H9 (cell line): ENCODE measurements at regions not wholly inside any gene's neighbourhood (a gene's known extent, or its start where the extent isn't known, plus 50 kb on each side); places are given as distances from the start of the nearest gene placed in this dataset.

Source experiments
- DNase-seq: peaks from one replicate; pipeline ENCODE4 v3.0.0-alpha.2; 2017
- H2AFZ ChIP-seq: one replicate; pipeline ENCODE4 v1.6.1; 2013; ENCODE audit warnings: mild to moderate bottlenecking, low read length, control low read depth, moderate library complexity
- H2AK5ac ChIP-seq: 2 replicates; pipeline ENCODE4 v1.6.1; 2013; ENCODE audit warnings: low read length, control low read depth, mixed read lengths; ENCODE audit not compliant: insufficient read length
- H2BK120ac ChIP-seq: one replicate; pipeline ENCODE4 v1.6.1; 2013; ENCODE audit warnings: low read depth, mild to moderate bottlenecking, low read length, control low read depth, inconsistent platforms; ENCODE audit not compliant: poor library complexity, severe bottlenecking
- H2BK12ac ChIP-seq: 2 replicates; pipeline ENCODE4 v1.6.1; 2013; ENCODE audit warnings: low read length, control low read depth, mixed read lengths, low read depth; ENCODE audit not compliant: insufficient read length
- H2BK15ac ChIP-seq: 2 replicates; pipeline ENCODE4 v1.6.1; 2013; ENCODE audit warnings: low read depth, low read length, control low read depth
- H2BK20ac ChIP-seq: one replicate; pipeline ENCODE4 v1.6.1; 2013; ENCODE audit warnings: low read depth, mild to moderate bottlenecking, low read length, control low read depth, inconsistent platforms; ENCODE audit not compliant: poor library complexity, severe bottlenecking
- H2BK5ac ChIP-seq: 2 replicates; pipeline ENCODE4 v1.6.1; 2013; ENCODE audit warnings: low read length, control low read depth, mixed read lengths; ENCODE audit not compliant: insufficient read length
- H3K14ac ChIP-seq: 2 replicates; pipeline ENCODE4 v1.6.1; 2013; ENCODE audit warnings: low read length, control low read depth; ENCODE audit not compliant: insufficient read depth
- H3K18ac ChIP-seq: 2 replicates; pipeline ENCODE4 v1.6.1; 2013; ENCODE audit warnings: low read depth, mild to moderate bottlenecking, mixed read lengths, low read length, control low read depth; ENCODE audit not compliant: insufficient read length
- H3K23ac ChIP-seq: 2 replicates; pipeline ENCODE4 v1.6.1; 2013; ENCODE audit warnings: low read length, control low read depth, mixed read lengths, low read depth; ENCODE audit not compliant: insufficient read length
- H3K23me2 ChIP-seq: 2 replicates; pipeline ENCODE4 v1.6.1; 2013; ENCODE audit warnings: low read depth, mild to moderate bottlenecking, mixed read lengths, low read length, control low read depth; ENCODE audit not compliant: insufficient read length, poor library complexity, severe bottlenecking
- H3K27ac ChIP-seq: 2 replicates; pipeline ENCODE4 v1.5.1; 2013; ENCODE audit warnings: low read length, control low read depth, mixed read lengths, low read depth; ENCODE audit not compliant: insufficient read length
- H3K27me3 ChIP-seq: 2 replicates; pipeline ENCODE4 v1.6.1; 2013; ENCODE audit warnings: low read length, control low read depth, inconsistent platforms; ENCODE audit not compliant: insufficient read depth
- H3K4ac ChIP-seq: 2 replicates; pipeline ENCODE4 v1.6.1; 2013; ENCODE audit warnings: low read depth, mild to moderate bottlenecking, control low read depth, inconsistent platforms, low read length, moderate library complexity
- H3K4me1 ChIP-seq: 2 replicates; pipeline ENCODE4 v1.6.1; 2013; ENCODE audit warnings: low read length, control low read depth, inconsistent platforms; ENCODE audit not compliant: insufficient read depth
- H3K4me2 ChIP-seq: 2 replicates; pipeline ENCODE4 v1.6.1; 2013; ENCODE audit warnings: low read length, control low read depth, mixed read lengths; ENCODE audit not compliant: insufficient read length, insufficient read depth
- H3K56ac ChIP-seq: 2 replicates; pipeline ENCODE4 v1.6.1; 2013; ENCODE audit warnings: low read depth, mild to moderate bottlenecking, mixed read lengths, low read length, control low read depth; ENCODE audit not compliant: insufficient read length
- H3K79me1 ChIP-seq: 2 replicates; pipeline ENCODE4 v1.6.1; 2013; ENCODE audit warnings: low read depth, mild to moderate bottlenecking, moderate library complexity, low read length, control low read depth, inconsistent platforms; ENCODE audit not compliant: insufficient read depth, poor library complexity, severe bottlenecking
- H3K79me2 ChIP-seq: 2 replicates; pipeline ENCODE4 v1.6.1; 2013; ENCODE audit warnings: low read length, control low read depth, inconsistent platforms; ENCODE audit not compliant: insufficient read depth
- H3K9ac ChIP-seq: 2 replicates; pipeline ENCODE4 v1.6.1; 2013; ENCODE audit warnings: low read length, control low read depth, mixed read lengths; ENCODE audit not compliant: insufficient read length; ENCODE audit errors: extremely low read depth
- H3K9me3 ChIP-seq: one replicate; pipeline ENCODE4 v1.6.1; 2013; ENCODE audit warnings: low read depth, low read length, inconsistent platforms; ENCODE audit not compliant: control insufficient read depth
- H3T11ph ChIP-seq: one replicate; pipeline ENCODE4 v1.6.1; 2013; ENCODE audit warnings: mild to moderate bottlenecking, low read length, control low read depth, inconsistent platforms
- H4K20me1 ChIP-seq: one replicate; pipeline ENCODE4 v1.6.1; 2013; ENCODE audit not compliant: control insufficient read depth, insufficient read length, insufficient read depth
- H4K5ac ChIP-seq: 2 replicates; pipeline ENCODE4 v1.6.1; 2013; ENCODE audit warnings: low read depth, mild to moderate bottlenecking, mixed read lengths, low read length, control low read depth; ENCODE audit not compliant: insufficient read length
- H4K8ac ChIP-seq: replicated peaks from 2 replicates; pipeline ENCODE4 v1.6.1; 2013; ENCODE audit warnings: low read length, control low read depth, mixed read lengths, low read depth; ENCODE audit not compliant: insufficient read length
- H4K91ac ChIP-seq: 2 replicates; pipeline ENCODE4 v1.6.1; 2013; ENCODE audit warnings: low read depth, mild to moderate bottlenecking, moderate library complexity, mixed read lengths, low read length, control low read depth; ENCODE audit not compliant: insufficient read length
- H3K27ac Mint-ChIP-seq, 3 experiments: 2 replicates in 2 of 3; 3 replicates in 1 of 3; pipeline ENCODE4 v1.8.0; 2020 to 2021; ENCODE audit warnings: mixed read lengths in 3 of 3, mild to moderate bottlenecking in 1 of 3, moderate library complexity in 1 of 3
- H3K27me3 Mint-ChIP-seq: 2 replicates; pipeline ENCODE4 v1.8.0; 2021; ENCODE audit warnings: low read depth, mild to moderate bottlenecking, moderate library complexity, mixed read lengths
- H3K36me3 Mint-ChIP-seq, 3 experiments: 2 replicates in 2 of 3; 3 replicates in 1 of 3; pipeline ENCODE4 v1.8.0; 2020 to 2021; ENCODE audit warnings: low read depth in 3 of 3, mixed read lengths in 3 of 3; ENCODE audit not compliant: insufficient read depth in 1 of 3
- H3K4me1 Mint-ChIP-seq, 2 experiments: 2 replicates each; pipeline ENCODE4 v1.8.0; 2020; ENCODE audit warnings: mixed read lengths in 2 of 2
- H3K4me3 Mint-ChIP-seq, 2 experiments: 2 replicates in 1 of 2; 3 replicates in 1 of 2; pipeline ENCODE4 v1.8.0; 2020 to 2021; ENCODE audit warnings: mild to moderate bottlenecking in 2 of 2, mixed read lengths in 2 of 2, moderate library complexity in 1 of 2
- H3K9me3 Mint-ChIP-seq, 2 experiments: 2 replicates in 1 of 2; 3 replicates in 1 of 2; pipeline ENCODE4 v1.8.0; 2020; ENCODE audit warnings: mild to moderate bottlenecking in 2 of 2, mixed read lengths in 2 of 2, moderate library complexity in 1 of 2
- WGBS: extraction: QIAGEN DNeasy Blood & Tissue Kit; methylation state at CpG from one replicate; pipeline ENCODE4 v1.1.7; 2013; ENCODE audit warnings: missing lambda C conversion rate, low lambda C conversion rate, mixed read lengths; ENCODE audit not compliant: insufficient read length; ENCODE audit errors: extremely low coverage; 5-methylcytosine and 5-hydroxymethylcytosine counted together
- TF ChIP-seq, protein P1 (sequence below): fragments of 200-600 bp; sonication (generic); conservative IDR thresholded peaks from 3 replicates; pipeline ENCODE4 v1.8.0; 2021; ENCODE audit warnings: antibody characterized with exemption, mild to moderate bottlenecking

DNA sequence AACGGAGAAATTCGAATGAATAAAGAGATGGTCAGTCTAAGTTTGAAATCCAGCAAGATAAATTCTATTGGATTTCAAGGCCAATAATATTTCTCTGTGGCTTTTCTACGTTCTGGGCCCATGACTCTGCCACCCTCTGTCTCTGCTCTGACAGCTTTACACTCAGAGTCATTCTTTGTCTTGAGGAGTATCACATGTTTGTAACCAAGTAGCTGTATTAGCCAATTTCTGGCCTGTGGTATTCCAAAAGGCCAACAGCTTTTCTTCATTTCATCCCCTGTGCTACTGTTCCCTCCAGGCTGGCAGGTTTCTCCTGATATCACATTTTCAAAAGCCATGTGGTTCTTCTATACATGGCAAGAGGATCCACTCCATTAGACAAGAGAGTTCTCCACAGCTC, 324.1 kb upstream of the CNTN4 start:
- H3K4me3 Mint-ChIP-seq = no peak overlapping the region
- DNase-seq = no peak
- Histone ChIP-seq H3K79me2 (no peaks in the 10 kb centered on the region), H2BK5ac (no peak overlapping the region), H3K14ac (no peak overlapping the region), H4K8ac (no peak overlapping the region), H2BK15ac (no peak overlapping the region), H3K4me2 (no peak overlapping the region), H3K4ac (no peak overlapping the region), H3K4me1 (no peaks in the 10 kb centered on the region; the same call in 1 of the 2 replicates), H3K56ac (no peak overlapping the region), H3K23ac (no peak overlapping the region), H2BK20ac (no peak overlapping the region), H2AK5ac (no peak overlapping the region), H3K18ac (no peak overlapping the region), H2AFZ (no peak overlapping the region), H4K5ac (no peak overlapping the region), H3K27ac (no peak overlapping the region), H2BK12ac (no peak overlapping the region), H3K9ac (no peak overlapping the region), H3T11ph (no peak overlapping the region), H3K27me3 (no peaks in the 10 kb centered on the region), H3K23me2 (no peaks in the 10 kb centered on the region), H2BK120ac (no peak overlapping the region), H4K20me1 (no peaks in the 10 kb centered on the region), H4K91ac (no peak overlapping the region), H3K79me1 (no peaks in the 10 kb centered on the region), H3K9me3 (no peaks in the 10 kb centered on the region)
- H3K4me1 Mint-ChIP-seq = peaks cover 19 to 20% of the 10 kb centered on the region in 2 experiments
- H3K27ac Mint-ChIP-seq = no peak overlapping the region
- no CpG with 5 or more reads among the region's 3 CpGs for WGBS
- no peaks in the 10 kb centered on the region; a peak in 1 of 7 replicates for H3K36me3 Mint-ChIP-seq
- TF ChIP-seq, protein P1, sequence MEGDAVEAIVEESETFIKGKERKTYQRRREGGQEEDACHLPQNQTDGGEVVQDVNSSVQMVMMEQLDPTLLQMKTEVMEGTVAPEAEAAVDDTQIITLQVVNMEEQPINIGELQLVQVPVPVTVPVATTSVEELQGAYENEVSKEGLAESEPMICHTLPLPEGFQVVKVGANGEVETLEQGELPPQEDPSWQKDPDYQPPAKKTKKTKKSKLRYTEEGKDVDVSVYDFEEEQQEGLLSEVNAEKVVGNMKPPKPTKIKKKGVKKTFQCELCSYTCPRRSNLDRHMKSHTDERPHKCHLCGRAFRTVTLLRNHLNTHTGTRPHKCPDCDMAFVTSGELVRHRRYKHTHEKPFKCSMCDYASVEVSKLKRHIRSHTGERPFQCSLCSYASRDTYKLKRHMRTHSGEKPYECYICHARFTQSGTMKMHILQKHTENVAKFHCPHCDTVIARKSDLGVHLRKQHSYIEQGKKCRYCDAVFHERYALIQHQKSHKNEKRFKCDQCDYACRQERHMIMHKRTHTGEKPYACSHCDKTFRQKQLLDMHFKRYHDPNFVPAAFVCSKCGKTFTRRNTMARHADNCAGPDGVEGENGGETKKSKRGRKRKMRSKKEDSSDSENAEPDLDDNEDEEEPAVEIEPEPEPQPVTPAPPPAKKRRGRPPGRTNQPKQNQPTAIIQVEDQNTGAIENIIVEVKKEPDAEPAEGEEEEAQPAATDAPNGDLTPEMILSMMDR = no peak
- H3K27me3 Mint-ChIP-seq = no peaks in the 10 kb centered on the region; the same call in 1 of the 2 replicates
- no peaks in the 10 kb centered on the region; a peak in 1 of 5 replicates for H3K9me3 Mint-ChIP-seq
